GM12878 (cell line): ENCODE measurements at regions not wholly inside any gene's neighbourhood (a gene's known extent, or its start where the extent isn't known, plus 50 kb on each side); places are given as distances from the start of the nearest gene placed in this dataset.

ENCODE experiments used
- EP300 ChIP-seq, 2 experiments: fragments of 150-350 bp in 1 of 2; IDR thresholded peaks; 2 replicates each; pipeline ENCODE4 v1.6.1; 2011 to 2012; ENCODE audit warnings: low read depth in 2 of 2, low read length in 2 of 2, borderline replicate concordance in 1 of 2, improper control_type of control experiment in 1 of 2, inconsistent platforms in 1 of 2; ENCODE audit not compliant: control insufficient read depth in 1 of 2
- GATAD2B ChIP-seq: fragments of 450-650 bp; conservative IDR thresholded peaks from 2 replicates; pipeline ENCODE4 v1.6.1; 2017; ENCODE audit warnings: low read depth, mild to moderate bottlenecking, moderate library complexity
- RUNX3 ChIP-seq: IDR thresholded peaks from 2 replicates; pipeline ENCODE4 v1.6.1; 2012; ENCODE audit warnings: low read length, inconsistent platforms
- SMC3 ChIP-seq: IDR thresholded peaks from 2 replicates; pipeline ENCODE4 v1.6.1; 2011; ENCODE audit warnings: low read length, improper control_type of control experiment, borderline replicate concordance
- SPI1 ChIP-seq: IDR thresholded peaks from 2 replicates; pipeline ENCODE4 v1.6.1; 2011; ENCODE audit warnings: low read depth, mild to moderate bottlenecking, low read length, moderate library complexity, borderline replicate concordance; ENCODE audit not compliant: insufficient read depth
- TF ChIP-seq, protein P1 (sequence below): IDR thresholded peaks from 2 replicates; pipeline ENCODE4 v1.6.1; 2012; ENCODE audit warnings: low read depth, low read length, improper control_type of control experiment
- TF ChIP-seq, protein P2 (sequence below): fragments of 450-650 bp; formaldehyde crosslinking; IDR thresholded peaks from 2 replicates; pipeline ENCODE4 v1.4.0; 2022; ENCODE audit warnings: mild to moderate bottlenecking, moderate library complexity
- TF ChIP-seq, protein P3 (sequence below), 3 experiments: IDR thresholded peaks in 2 of 3; conservative IDR thresholded peaks in 1 of 3; 2 replicates each; pipeline ENCODE4 v1.5.1; 2011; ENCODE audit warnings: low read depth in 3 of 3, low read length in 3 of 3, mild to moderate bottlenecking in 3 of 3, control low read depth in 2 of 3, moderate library complexity in 2 of 3, inconsistent platforms in 1 of 3, mixed read lengths in 1 of 3; ENCODE audit not compliant: control insufficient read depth in 2 of 3, insufficient read depth in 1 of 3; ENCODE audit errors: extremely low read depth in 1 of 3
- TF ChIP-seq, protein P4 (sequence below): fragments of 150-350 bp; IDR thresholded peaks from 2 replicates; pipeline ENCODE4 v1.6.1; 2014; ENCODE audit warnings: mild to moderate bottlenecking, low read depth, low read length

DNA sequence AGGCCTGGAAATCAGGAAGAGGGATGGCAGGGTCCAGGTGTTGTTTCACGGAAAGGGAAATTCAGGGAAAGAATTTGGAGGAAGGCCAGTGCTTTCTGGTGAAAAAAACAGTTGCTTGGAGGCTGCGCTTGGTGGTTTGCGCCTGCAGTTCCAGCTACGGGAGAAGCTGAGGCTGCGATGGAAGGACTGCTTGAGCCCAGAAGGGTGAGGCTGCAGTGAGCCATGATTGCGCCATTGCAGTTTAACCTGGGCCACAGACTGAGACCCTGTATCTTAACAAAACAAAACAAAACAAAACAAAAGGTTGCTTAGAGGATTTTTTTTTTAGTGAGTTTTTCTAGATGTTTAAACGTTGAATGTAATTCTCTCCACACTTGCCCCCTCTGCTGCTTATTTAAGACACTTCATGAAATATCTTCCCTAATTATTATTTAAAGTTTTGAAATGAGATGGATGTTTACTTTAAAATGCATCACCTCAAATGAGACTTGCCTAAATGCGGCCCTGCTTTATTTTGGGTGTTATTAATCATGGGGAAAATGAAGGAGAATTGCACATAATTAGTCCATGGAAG, 75.4 kb upstream of the TRPC4 start (continued):
- TF ChIP-seq EP300 (IDR thresholded peaks at IDR 0.05; ENCODE audit: borderline replicate concordance in 1 of 2, control insufficient read depth in 1 of 2, low read depth in 2 of 2, low read length in 2 of 2) (no peak), GATAD2B (no peak), RUNX3 (no peak), SMC3 (no peak), SPI1 (no peak)
- TF ChIP-seq, protein P1, sequence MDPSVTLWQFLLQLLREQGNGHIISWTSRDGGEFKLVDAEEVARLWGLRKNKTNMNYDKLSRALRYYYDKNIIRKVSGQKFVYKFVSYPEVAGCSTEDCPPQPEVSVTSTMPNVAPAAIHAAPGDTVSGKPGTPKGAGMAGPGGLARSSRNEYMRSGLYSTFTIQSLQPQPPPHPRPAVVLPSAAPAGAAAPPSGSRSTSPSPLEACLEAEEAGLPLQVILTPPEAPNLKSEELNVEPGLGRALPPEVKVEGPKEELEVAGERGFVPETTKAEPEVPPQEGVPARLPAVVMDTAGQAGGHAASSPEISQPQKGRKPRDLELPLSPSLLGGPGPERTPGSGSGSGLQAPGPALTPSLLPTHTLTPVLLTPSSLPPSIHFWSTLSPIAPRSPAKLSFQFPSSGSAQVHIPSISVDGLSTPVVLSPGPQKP = no peak
- TF ChIP-seq, protein P2, sequence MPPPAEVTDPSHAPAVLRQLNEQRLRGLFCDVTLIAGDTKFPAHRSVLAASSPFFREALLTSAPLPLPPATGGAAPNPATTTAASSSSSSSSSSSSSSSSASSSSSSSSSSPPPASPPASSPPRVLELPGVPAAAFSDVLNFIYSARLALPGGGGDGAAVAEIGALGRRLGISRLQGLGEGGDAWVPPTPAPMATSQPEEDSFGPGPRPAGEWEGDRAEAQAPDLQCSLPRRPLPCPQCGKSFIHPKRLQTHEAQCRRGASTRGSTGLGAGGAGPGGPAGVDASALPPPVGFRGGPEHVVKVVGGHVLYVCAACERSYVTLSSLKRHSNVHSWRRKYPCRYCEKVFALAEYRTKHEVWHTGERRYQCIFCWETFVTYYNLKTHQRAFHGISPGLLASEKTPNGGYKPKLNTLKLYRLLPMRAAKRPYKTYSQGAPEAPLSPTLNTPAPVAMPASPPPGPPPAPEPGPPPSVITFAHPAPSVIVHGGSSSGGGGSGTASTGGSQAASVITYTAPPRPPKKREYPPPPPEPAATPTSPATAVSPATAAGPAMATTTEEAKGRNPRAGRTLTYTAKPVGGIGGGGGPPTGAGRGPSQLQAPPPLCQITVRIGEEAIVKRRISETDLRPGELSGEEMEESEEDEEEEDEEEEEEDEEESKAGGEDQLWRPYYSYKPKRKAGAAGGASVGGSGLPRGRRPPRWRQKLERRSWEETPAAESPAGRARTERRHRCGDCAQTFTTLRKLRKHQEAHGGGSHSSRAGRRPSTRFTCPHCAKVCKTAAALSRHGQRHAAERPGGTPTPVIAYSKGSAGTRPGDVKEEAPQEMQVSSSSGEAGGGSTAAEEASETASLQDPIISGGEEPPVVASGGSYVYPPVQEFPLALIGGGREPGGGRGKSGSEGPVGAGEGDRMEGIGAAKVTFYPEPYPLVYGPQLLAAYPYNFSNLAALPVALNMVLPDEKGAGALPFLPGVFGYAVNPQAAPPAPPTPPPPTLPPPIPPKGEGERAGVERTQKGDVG = no peak
- TF ChIP-seq, protein P3, sequence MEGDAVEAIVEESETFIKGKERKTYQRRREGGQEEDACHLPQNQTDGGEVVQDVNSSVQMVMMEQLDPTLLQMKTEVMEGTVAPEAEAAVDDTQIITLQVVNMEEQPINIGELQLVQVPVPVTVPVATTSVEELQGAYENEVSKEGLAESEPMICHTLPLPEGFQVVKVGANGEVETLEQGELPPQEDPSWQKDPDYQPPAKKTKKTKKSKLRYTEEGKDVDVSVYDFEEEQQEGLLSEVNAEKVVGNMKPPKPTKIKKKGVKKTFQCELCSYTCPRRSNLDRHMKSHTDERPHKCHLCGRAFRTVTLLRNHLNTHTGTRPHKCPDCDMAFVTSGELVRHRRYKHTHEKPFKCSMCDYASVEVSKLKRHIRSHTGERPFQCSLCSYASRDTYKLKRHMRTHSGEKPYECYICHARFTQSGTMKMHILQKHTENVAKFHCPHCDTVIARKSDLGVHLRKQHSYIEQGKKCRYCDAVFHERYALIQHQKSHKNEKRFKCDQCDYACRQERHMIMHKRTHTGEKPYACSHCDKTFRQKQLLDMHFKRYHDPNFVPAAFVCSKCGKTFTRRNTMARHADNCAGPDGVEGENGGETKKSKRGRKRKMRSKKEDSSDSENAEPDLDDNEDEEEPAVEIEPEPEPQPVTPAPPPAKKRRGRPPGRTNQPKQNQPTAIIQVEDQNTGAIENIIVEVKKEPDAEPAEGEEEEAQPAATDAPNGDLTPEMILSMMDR (IDR thresholded peaks at IDR 0.05 in 2 of 3, conservative IDR thresholded peaks at IDR 0.05 in 1 of 3; ENCODE audit: control insufficient read depth in 2 of 3, extremely low read depth in 1 of 3, insufficient read depth in 1 of 3, low read depth in 3 of 3, low read length in 3 of 3) = no peak
- TF ChIP-seq, protein P4, sequence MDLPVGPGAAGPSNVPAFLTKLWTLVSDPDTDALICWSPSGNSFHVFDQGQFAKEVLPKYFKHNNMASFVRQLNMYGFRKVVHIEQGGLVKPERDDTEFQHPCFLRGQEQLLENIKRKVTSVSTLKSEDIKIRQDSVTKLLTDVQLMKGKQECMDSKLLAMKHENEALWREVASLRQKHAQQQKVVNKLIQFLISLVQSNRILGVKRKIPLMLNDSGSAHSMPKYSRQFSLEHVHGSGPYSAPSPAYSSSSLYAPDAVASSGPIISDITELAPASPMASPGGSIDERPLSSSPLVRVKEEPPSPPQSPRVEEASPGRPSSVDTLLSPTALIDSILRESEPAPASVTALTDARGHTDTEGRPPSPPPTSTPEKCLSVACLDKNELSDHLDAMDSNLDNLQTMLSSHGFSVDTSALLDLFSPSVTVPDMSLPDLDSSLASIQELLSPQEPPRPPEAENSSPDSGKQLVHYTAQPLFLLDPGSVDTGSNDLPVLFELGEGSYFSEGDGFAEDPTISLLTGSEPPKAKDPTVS = no peak
